ENCODE measurements at regions not wholly inside any gene's neighbourhood (a gene's known extent, or its start where the extent isn't known, plus 50 kb on each side); places are given as distances from the start of the nearest gene placed in this dataset.

DNA sequence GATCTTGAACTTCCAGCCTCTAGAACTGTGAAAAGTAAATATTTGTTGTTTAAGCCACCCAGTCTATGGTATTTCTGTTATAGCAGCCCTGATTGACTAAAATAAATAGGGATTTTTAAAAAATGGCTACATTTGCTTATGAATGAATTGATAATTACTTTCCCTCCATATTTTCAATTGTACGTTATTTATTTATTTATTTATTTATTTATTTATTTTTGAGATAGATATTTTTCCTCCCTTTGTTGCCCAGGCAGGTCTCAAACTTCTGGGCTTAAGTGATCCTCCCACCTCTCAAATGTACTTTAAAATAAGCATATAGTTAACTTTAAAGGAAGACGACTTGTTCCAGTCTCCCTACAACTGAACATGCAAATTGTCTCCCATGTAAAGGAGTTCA lies 76.0 kb upstream of the HMGA2 start:
- DNase-seq (ENCODE audit: low read depth), result no peak
- H3K4me3 ChIP-seq (ENCODE audit: low read depth, low read length), result no peak overlapping the region
- TF ChIP-seq, protein P1, sequence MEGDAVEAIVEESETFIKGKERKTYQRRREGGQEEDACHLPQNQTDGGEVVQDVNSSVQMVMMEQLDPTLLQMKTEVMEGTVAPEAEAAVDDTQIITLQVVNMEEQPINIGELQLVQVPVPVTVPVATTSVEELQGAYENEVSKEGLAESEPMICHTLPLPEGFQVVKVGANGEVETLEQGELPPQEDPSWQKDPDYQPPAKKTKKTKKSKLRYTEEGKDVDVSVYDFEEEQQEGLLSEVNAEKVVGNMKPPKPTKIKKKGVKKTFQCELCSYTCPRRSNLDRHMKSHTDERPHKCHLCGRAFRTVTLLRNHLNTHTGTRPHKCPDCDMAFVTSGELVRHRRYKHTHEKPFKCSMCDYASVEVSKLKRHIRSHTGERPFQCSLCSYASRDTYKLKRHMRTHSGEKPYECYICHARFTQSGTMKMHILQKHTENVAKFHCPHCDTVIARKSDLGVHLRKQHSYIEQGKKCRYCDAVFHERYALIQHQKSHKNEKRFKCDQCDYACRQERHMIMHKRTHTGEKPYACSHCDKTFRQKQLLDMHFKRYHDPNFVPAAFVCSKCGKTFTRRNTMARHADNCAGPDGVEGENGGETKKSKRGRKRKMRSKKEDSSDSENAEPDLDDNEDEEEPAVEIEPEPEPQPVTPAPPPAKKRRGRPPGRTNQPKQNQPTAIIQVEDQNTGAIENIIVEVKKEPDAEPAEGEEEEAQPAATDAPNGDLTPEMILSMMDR (IDR thresholded peaks at IDR 0.05; ENCODE audit: insufficient read depth, low read depth, low read length), result no peak

- H3K4me3 ChIP-seq (ENCODE audit: low read depth, low read length), result no peak overlapping the region
- TF ChIP-seq, protein P1 (IDR thresholded peaks at IDR 0.05; ENCODE audit: insufficient read depth, low read depth, low read length), result no peak
- no peak for DNase-seq (ENCODE audit: low read depth)
These were observed 70.0 kb upstream of the HMGA2 start for GRCh38 chr12:65754290-65754689.

DNA sequence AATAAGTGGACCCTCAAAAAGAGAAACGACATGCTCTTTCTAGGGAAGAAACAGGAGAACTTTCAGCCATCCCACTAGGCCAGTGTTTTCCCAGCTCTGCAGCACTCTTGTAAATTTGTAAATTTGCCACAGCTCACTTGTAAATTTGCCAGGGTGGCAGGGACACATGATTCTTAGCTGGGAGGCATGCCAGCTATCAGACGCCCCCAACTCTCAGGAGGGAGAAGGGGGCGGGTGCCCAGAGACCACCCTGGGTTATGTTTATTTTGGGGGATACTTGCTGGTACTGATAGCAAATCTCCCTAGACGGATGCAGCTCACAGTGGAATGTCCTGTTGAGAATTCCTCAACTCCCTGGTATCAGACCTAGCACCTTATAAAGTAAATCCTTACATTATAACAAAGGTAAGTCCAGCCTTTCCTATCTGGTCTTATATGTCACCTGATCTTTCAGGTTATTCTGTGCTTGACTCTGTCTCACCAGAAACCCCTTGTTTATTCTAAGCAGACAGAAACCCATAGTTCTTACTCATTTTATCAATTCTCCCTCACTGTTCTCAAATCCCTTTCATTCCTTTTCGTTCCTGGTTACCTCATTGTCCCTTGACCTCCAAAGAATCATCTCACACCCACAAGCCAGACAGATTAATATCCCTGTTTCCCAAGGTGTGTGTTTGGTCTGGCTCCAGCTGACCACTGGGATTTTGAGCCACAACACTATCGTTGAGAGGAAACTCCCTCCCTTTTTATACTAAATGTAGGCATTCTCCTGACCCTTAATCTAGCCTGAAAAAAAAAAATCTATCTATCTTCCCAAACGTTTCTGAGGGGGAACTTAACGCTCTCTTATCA lies 69.3 kb upstream of the HMGA2 start:
- TF ChIP-seq, protein P1 (IDR thresholded peaks at IDR 0.05; ENCODE audit: insufficient read depth, low read depth, low read length), result no peak
- DNase-seq (ENCODE audit: low read depth), result no peak
- H3K4me3 ChIP-seq (ENCODE audit: low read depth, low read length), result no peak overlapping the region

DNA sequence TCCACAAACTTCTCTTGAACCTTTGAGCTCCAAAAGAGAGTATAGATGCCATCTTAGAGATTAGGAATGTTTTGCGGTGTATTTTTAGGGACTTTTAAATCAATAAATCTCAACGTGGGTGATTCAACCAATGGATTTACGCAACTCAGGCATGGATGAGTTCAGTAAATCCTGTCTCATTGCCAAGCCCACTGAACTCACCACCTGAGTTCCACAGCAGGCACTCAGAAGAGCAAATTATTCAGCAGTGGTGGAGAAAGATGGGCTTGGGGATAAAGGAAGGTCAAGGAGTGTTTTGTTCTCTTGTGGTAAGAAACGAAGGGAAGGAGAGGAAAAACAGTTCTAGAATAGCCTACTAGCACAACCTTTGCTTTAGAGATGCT lies 68.7 kb upstream of the HMGA2 start:
- H3K4me3 ChIP-seq (ENCODE audit: low read depth, low read length), result no peak overlapping the region
- TF ChIP-seq, protein P1 (IDR thresholded peaks at IDR 0.05; ENCODE audit: insufficient read depth, low read depth, low read length), result no peak
- peak; percentile 3 for DNase-seq (ENCODE audit: low read depth)

DNA sequence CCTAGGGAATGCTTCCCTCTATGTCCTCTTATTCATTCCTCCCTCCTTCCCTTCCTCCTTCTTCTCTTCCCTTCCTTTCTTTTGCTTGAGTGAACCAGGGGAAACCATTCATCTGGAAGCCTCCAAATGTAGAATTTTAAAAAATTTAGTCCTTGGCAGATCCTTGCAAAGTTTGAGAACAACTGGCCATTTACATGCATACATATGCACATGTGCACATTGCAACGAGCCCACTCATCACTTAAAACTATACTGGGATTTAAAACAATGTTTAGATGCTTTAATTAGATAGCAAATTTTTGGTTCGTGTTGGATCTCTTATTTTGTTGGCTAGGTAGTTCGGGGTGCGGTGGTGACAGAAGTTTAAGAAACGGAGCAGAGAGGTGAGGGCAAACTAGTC lies 68.0 kb upstream of the HMGA2 start:
- TF ChIP-seq, protein P1 (IDR thresholded peaks at IDR 0.05; ENCODE audit: insufficient read depth, low read depth, low read length), result no peak
- H3K4me3 ChIP-seq (ENCODE audit: low read depth, low read length), result no peak overlapping the region
- no peak for DNase-seq (ENCODE audit: low read depth)

DNA sequence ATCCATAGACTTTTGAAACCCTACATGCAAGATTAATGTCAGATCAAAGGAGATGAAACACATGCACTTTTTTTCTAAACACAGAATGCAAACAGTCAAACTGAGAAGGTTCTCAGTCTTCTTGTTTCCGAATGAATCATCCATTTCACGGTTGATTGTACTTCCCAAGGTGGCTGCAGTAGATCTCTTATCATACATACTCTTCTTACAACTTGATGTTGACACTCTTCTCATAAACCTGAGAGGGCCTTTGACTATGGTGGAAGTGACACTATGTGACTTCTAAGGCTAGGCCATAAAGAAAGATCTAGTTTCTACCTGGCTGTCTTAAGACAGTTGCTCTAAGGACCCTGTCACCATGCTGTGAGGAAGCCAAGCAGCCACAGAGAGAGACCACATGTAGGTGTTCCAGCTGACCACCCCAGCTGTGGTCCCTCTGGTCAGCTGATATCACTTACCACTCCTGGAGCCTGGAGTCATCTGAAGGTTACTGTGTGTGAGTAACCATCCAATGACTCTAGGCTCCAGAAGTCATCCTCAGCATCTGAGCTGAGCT lies 67.2 kb upstream of the HMGA2 start:
- no peak overlapping the region for H3K4me3 ChIP-seq (ENCODE audit: low read depth, low read length)
- DNase-seq (ENCODE audit: low read depth), result no peak
- TF ChIP-seq, protein P1 (IDR thresholded peaks at IDR 0.05; ENCODE audit: insufficient read depth, low read depth, low read length), result no peak
